HCT116 (cell line): ENCODE measurements at regions not wholly inside any gene's neighbourhood (a gene's known extent, or its start where the extent isn't known, plus 50 kb on each side); places are given as distances from the start of the nearest gene placed in this dataset.

ENCODE experiments used
- ATAC-seq: fragments of 200-7000 bp; cut with Tn5 transposase; 2 replicates; pipeline ENCODE4 v1.9.1; 2020; ENCODE audit warnings: mild to moderate bottlenecking, moderate library complexity
- BruUV-seq: library from RNA; stranded (reverse); fragments of 400-500 nt; replicated peaks from 2 replicates; lab custom pipeline; 2021; lab: Mats Ljungman, UMichigan
- CTCF ChIA-PET: fragments of 300-600 bp; sonication (Branson Sonifier 250); formaldehyde crosslinking; loops from one replicate; lab custom pipeline; 2021; ENCODE audit warnings: antibody characterized with exemption; lab: Charles Lee
- POLR2A ChIA-PET: fragments of 300-600, 350-600 bp; sonication (Branson Sonifier 250); formaldehyde crosslinking; loops from one replicate; lab custom pipeline; 2021; ENCODE audit warnings: antibody characterized with exemption; lab: Charles Lee
- RAD21 ChIA-PET, 2 experiments: fragments of 300-600 bp; sonication (Branson Sonifier 250); formaldehyde crosslinking; loops; one replicate each; lab custom pipeline; 2023; ENCODE audit warnings: low total read pairs in 2 of 2; ENCODE audit not compliant: uncharacterized antibody in 2 of 2, unreplicated experiment in 2 of 2, low non-redundant PET in 1 of 2; lab: Charles Lee
- DNase-seq: peaks from one replicate; pipeline ENCODE4 v3.0.0-alpha.2; 2010; ENCODE audit warnings: low read depth, low spot score
- H2AFZ ChIP-seq: fragments of 200-600 bp; shearing (Covaris generic), sonication (generic); 2 replicates; pipeline ENCODE4 v1.6.1; 2017; ENCODE audit warnings: low read depth, mixed run types, mixed read lengths, antibody characterized with exemption, low read length; ENCODE audit not compliant: poor library complexity, severe bottlenecking
- H3K27ac ChIP-seq: 2 replicates; pipeline ENCODE4 v1.5.1; 2012; ENCODE audit warnings: low read depth, low read length
- H3K27me3 ChIP-seq: fragments of 200-600 bp; sonication (generic); 2 replicates; pipeline ENCODE4 v1.6.1; 2016; ENCODE audit warnings: mixed run types, low read length, mixed read lengths; ENCODE audit not compliant: insufficient read depth
- H3K36me3 ChIP-seq, 2 experiments: fragments of 200-500 bp in 1 of 2; fragments of 200-600 bp in 1 of 2; sonication (Bioruptor generic) in 1 of 2; sonication (generic) in 1 of 2; 2 replicates each; pipeline versions ENCODE4 v1.5.1 to v1.6.1; 2014 to 2016; ENCODE audit warnings: low read length in 2 of 2, inconsistent platforms in 1 of 2, mixed read lengths in 1 of 2, mixed run types in 1 of 2; ENCODE audit not compliant: insufficient read depth in 2 of 2, control insufficient read depth in 1 of 2
- H3K4me1 ChIP-seq, 2 experiments: fragments of 200-600 bp in 1 of 2; sonication (generic) in 1 of 2; 2 replicates each; pipeline versions ENCODE4 v1.5.1 to v1.6.1; 2012 to 2017; ENCODE audit warnings: low read length in 2 of 2, inconsistent platforms in 1 of 2, mild to moderate bottlenecking in 1 of 2, mixed read lengths in 1 of 2, mixed run types in 1 of 2, moderate library complexity in 1 of 2; ENCODE audit not compliant: insufficient read depth in 2 of 2, control insufficient read depth in 1 of 2
- H3K4me2 ChIP-seq: fragments of 200-600 bp; sonication (generic); 2 replicates; pipeline ENCODE4 v1.6.1; 2017; ENCODE audit warnings: mixed run types, low read length, mixed read lengths
- H3K4me3 ChIP-seq, 2 experiments: fragments of 200-600 bp in 1 of 2; sonication (generic) in 1 of 2; replicated peaks in 1 of 2; 2 replicates each; pipeline ENCODE4 v1.5.1; 2011 to 2016; ENCODE audit warnings: low read length in 2 of 2, control low read depth in 1 of 2, low read depth in 1 of 2, mild to moderate bottlenecking in 1 of 2, mixed read lengths in 1 of 2, mixed run types in 1 of 2
- H3K79me2 ChIP-seq: fragments of 200-600 bp; sonication (generic); 2 replicates; pipeline ENCODE4 v1.6.1; 2017; ENCODE audit warnings: mild to moderate bottlenecking, mixed run types, low read length, moderate library complexity, mixed read lengths; ENCODE audit not compliant: insufficient read depth
- H3K9ac ChIP-seq: fragments of 200-600 bp; sonication (generic); 2 replicates; pipeline ENCODE4 v1.6.1; 2016; ENCODE audit warnings: low read length, mixed read lengths
- H3K9me2 ChIP-seq: fragments of 200-600 bp; sonication (generic), shearing (Covaris generic); 2 replicates; pipeline ENCODE4 v1.6.1; 2017; ENCODE audit warnings: mixed run types, mild to moderate bottlenecking, moderate library complexity; ENCODE audit not compliant: insufficient read depth
- H3K9me3 ChIP-seq, 2 experiments: fragments of 200-500 bp in 1 of 2; fragments of 200-600 bp in 1 of 2; sonication (Bioruptor generic) in 1 of 2; sonication (generic) in 1 of 2; 2 replicates each; pipeline ENCODE4 v1.6.1; 2014 to 2017; ENCODE audit warnings: low read length in 2 of 2, mixed read lengths in 2 of 2, inconsistent platforms in 1 of 2, low read depth in 1 of 2, mild to moderate bottlenecking in 1 of 2, mixed run types in 1 of 2, moderate library complexity in 1 of 2; ENCODE audit not compliant: control insufficient read depth in 1 of 2, insufficient read depth in 1 of 2
- H4K20me1 ChIP-seq: fragments of 200-600 bp; sonication (generic), shearing (Covaris generic); 2 replicates; pipeline ENCODE4 v1.6.1; 2017; ENCODE audit warnings: mixed run types, mild to moderate bottlenecking, moderate library complexity; ENCODE audit not compliant: insufficient read depth
- EGR1 ChIP-seq: IDR thresholded peaks from 2 replicates; pipeline ENCODE4 v1.6.1; 2012; ENCODE audit warnings: low read depth
- ELF1 ChIP-seq: IDR thresholded peaks from 2 replicates; pipeline ENCODE4 v1.6.1; 2012; ENCODE audit warnings: low read depth, borderline replicate concordance
- EZH2 ChIP-seq: fragments of 200-600 bp; sonication (generic); IDR thresholded peaks from 2 replicates; pipeline ENCODE4 v1.6.1; 2017; ENCODE audit warnings: antibody characterized with exemption, mixed run types
- EZH2phosphoT487 ChIP-seq: fragments of 200-600 bp; IDR thresholded peaks from 2 replicates; pipeline ENCODE4 v1.6.1; 2018; ENCODE audit warnings: antibody characterized with exemption, borderline replicate concordance
- JUND ChIP-seq: IDR thresholded peaks from 2 replicates; pipeline ENCODE4 v1.6.1; 2012
- MAX ChIP-seq: IDR thresholded peaks from 2 replicates; pipeline ENCODE4 v1.6.1; 2012
- POLR2A ChIP-seq: IDR thresholded peaks from 2 replicates; pipeline ENCODE4 v1.7.0; 2011; ENCODE audit warnings: borderline replicate concordance; ENCODE audit not compliant: insufficient read depth, insufficient read length; ENCODE audit errors: extremely low read depth
- POLR2AphosphoS5 ChIP-seq: IDR thresholded peaks from 2 replicates; pipeline ENCODE4 v1.6.1; 2011; ENCODE audit warnings: mild to moderate bottlenecking, low read depth, low read length, moderate library complexity
- SRF ChIP-seq: IDR thresholded peaks from 2 replicates; pipeline ENCODE4 v1.6.1; 2012; ENCODE audit warnings: low read depth
- ZFX ChIP-seq: fragments of 450-650 bp; IDR thresholded peaks from 2 replicates; pipeline ENCODE4 v1.6.1; 2017
- intact Hi-C: fragments of 100-400 bp; cut with micrococcal nuclease; formaldehyde crosslinking; loops from 2 replicates; pipeline ENCODE4 v1.10.0; 2022
- TF ChIP-seq, protein P1 (sequence below): IDR thresholded peaks from 2 replicates; pipeline ENCODE4 v1.6.1; 2012; ENCODE audit warnings: low read depth

DNA sequence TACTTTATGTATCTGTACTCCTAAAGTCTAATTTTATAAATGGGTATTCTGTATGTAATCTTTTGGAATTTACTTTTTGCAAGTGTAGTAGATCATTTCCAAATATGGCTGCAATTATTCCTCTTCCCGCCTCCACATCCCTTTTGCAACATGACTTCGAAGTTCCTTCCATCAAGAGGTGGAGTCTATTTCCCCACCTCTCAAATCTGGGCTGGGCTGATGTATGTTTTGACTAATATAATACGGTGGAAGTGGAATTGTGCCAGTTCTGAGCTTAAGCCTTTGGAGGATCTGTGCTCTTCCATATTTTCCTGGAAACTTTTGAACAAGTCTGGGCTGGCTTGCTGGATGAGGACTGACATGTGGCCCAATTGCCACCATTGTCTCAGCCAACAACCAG is 155.9 kb downstream of the FGF18 start:
- Histone ChIP-seq H4K20me1 (no peaks in the 10 kb centered on the region), H2AFZ (no peak overlapping the region), H3K9me3 (no peaks in the 10 kb centered on the region), H3K4me2 (no peak overlapping the region), H3K27ac (no peak overlapping the region), H3K9me2 (no peaks in the 10 kb centered on the region), H3K79me2 (no peaks in the 10 kb centered on the region), H3K36me3 (no peaks in the 10 kb centered on the region), H3K9ac (no peak overlapping the region), H3K4me3 (no peak overlapping the region), H3K27me3 (no peaks in the 10 kb centered on the region), H3K4me1 (no peaks in the 10 kb centered on the region)
- DNase-seq, result no peak
- TF ChIP-seq ZFX, result no peak
- TF ChIP-seq POLR2AphosphoS5, result no peak
- no peak for TF ChIP-seq EZH2phosphoT487
- no peak for TF ChIP-seq MAX
- no peak for TF ChIP-seq ELF1
- TF ChIP-seq EZH2, result no peak
- TF ChIP-seq, protein P1, sequence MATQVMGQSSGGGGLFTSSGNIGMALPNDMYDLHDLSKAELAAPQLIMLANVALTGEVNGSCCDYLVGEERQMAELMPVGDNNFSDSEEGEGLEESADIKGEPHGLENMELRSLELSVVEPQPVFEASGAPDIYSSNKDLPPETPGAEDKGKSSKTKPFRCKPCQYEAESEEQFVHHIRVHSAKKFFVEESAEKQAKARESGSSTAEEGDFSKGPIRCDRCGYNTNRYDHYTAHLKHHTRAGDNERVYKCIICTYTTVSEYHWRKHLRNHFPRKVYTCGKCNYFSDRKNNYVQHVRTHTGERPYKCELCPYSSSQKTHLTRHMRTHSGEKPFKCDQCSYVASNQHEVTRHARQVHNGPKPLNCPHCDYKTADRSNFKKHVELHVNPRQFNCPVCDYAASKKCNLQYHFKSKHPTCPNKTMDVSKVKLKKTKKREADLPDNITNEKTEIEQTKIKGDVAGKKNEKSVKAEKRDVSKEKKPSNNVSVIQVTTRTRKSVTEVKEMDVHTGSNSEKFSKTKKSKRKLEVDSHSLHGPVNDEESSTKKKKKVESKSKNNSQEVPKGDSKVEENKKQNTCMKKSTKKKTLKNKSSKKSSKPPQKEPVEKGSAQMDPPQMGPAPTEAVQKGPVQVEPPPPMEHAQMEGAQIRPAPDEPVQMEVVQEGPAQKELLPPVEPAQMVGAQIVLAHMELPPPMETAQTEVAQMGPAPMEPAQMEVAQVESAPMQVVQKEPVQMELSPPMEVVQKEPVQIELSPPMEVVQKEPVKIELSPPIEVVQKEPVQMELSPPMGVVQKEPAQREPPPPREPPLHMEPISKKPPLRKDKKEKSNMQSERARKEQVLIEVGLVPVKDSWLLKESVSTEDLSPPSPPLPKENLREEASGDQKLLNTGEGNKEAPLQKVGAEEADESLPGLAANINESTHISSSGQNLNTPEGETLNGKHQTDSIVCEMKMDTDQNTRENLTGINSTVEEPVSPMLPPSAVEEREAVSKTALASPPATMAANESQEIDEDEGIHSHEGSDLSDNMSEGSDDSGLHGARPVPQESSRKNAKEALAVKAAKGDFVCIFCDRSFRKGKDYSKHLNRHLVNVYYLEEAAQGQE, result no peak
- no peak for TF ChIP-seq JUND
- no peak for TF ChIP-seq POLR2A
- TF ChIP-seq EGR1, result no peak
- no peak for TF ChIP-seq SRF
- intact Hi-C loops, result no loop called here
- ChIA-PET CTCF (no interaction called here), RAD21 (no interaction called here), POLR2A (no interaction called here)
- ATAC-seq, result no peak
- no TSS peak for BruUV-seq
